ENCODE measurements at regions not wholly inside any gene's neighbourhood (a gene's known extent, or its start where the extent isn't known, plus 50 kb on each side); places are given as distances from the start of the nearest gene placed in this dataset.
"Not testable (repeated sequence)": the region's sequence is repeated elsewhere in the genome, so short reads cannot be mapped to it uniquely, and the experiment has no call there.

GRCh38 chr17:21774263-21774662, 81.9 kb downstream of the KCNJ18 start:
- Mint-ChIP-seq H3K4me1 (no peaks in the 10 kb centered on the region), H3K27me3 (ENCODE audit: low read depth in 3 of 3) (peaks cover 0 to 4% (median 0%) of the 10 kb centered on the region in 3 donors), H3K9me3 (peaks cover 0 to 5% (median 1%) of the 10 kb centered on the region in 6 donors), H3K27ac (no peak overlapping the region), H3K36me3 (no peaks in the 10 kb centered on the region), H3K4me3 (no peak overlapping the region)
- DNase-seq = no peak

DNA sequence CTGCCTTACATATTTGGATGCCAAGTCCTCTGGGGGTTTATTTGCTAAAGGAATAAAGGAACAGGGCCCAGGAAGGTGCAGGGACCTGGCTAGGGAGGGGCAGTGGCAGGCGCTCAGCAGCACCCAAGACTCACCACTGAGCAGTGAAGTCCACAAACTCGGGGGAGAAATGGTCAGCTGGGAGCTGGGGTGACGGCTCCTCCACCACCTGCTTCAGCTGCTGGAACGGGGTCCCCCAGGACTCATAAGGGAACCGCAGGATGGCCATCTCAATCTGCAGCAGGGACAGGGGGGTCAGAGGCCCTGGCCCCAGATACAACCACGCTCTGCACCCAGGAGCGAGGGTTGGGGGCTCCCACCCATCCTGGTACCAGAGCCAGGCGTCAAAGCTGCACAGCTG, 83.2 kb downstream of the KCNJ18 start:
- not testable (repeated sequence) for H3K27me3 Mint-ChIP-seq (ENCODE audit: low read depth in 3 of 3); DNase-seq; H3K4me3 Mint-ChIP-seq; H3K36me3 Mint-ChIP-seq; H3K27ac Mint-ChIP-seq; H3K9me3 Mint-ChIP-seq; H3K4me1 Mint-ChIP-seq

DNA sequence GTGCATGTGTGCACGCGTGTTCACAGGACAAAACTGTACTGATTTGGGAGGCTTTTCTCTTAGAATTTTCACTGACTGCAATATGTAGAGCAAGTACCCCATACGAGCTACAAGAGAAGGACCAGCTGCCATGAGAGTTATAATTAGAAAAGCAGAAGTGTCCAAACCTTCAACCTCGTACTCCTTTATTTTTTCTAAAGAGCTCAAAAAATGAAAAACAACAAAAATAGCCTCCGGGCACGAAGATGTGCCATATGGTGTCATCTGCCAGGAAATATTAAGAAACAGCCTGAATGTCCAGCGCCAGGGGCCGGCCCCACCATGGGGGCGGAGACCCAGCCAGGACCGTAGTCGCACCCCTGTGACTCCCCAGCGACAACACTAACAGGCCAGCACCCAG, 84.6 kb downstream of the KCNJ18 start:
- H3K9me3 Mint-ChIP-seq; H3K36me3 Mint-ChIP-seq; H3K4me1 Mint-ChIP-seq; H3K27ac Mint-ChIP-seq; H3K27me3 Mint-ChIP-seq (ENCODE audit: low read depth in 3 of 3); H3K4me3 Mint-ChIP-seq; DNase-seq: not testable (repeated sequence)

- DNase-seq; H3K4me3 Mint-ChIP-seq; H3K27ac Mint-ChIP-seq; H3K27me3 Mint-ChIP-seq (ENCODE audit: low read depth in 3 of 3); H3K36me3 Mint-ChIP-seq; H3K9me3 Mint-ChIP-seq; H3K4me1 Mint-ChIP-seq: not testable (repeated sequence)
These were observed 86.5 kb downstream of the KCNJ18 start for GRCh38 chr17:21778866-21779265.

DNA sequence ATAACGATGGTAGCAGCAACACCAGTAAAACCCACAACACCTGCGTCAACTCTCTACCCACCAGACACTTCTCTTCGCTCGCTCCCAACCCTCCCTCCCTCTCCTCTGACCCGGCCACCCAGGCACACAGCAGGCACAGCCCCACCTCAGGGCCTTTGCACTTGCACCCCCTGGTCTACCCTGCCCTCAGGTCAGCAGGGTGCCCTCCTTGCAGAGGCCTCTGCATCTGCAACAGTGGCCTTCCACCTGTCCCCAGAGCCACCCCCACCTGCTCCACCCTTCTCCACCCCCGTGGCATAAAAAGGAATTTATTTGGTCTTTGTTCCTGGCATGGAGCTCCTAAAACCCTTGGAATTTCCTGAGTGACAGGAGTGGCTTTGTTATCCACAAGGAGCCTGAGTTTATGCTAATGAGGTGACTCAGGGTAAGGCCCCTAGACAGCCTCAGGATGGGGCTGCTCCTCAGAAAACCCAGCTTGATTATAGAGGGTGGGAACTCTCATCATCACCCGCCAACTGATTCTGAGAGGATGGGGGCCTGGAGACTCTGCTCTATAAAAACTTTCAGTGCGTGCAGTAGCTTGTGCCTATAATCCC, 88.1 kb downstream of the KCNJ18 start:
- not testable (repeated sequence) for H3K36me3 Mint-ChIP-seq; H3K27ac Mint-ChIP-seq; DNase-seq; H3K4me1 Mint-ChIP-seq; H3K9me3 Mint-ChIP-seq; H3K27me3 Mint-ChIP-seq (ENCODE audit: low read depth in 3 of 3); H3K4me3 Mint-ChIP-seq

GRCh38 chr17:21780919-21781665, 88.8 kb downstream of the KCNJ18 start:
- DNase-seq; H3K36me3 Mint-ChIP-seq; H3K9me3 Mint-ChIP-seq; H3K27ac Mint-ChIP-seq; H3K4me3 Mint-ChIP-seq; H3K4me1 Mint-ChIP-seq; H3K27me3 Mint-ChIP-seq (ENCODE audit: low read depth in 3 of 3): not testable (repeated sequence)

DNA sequence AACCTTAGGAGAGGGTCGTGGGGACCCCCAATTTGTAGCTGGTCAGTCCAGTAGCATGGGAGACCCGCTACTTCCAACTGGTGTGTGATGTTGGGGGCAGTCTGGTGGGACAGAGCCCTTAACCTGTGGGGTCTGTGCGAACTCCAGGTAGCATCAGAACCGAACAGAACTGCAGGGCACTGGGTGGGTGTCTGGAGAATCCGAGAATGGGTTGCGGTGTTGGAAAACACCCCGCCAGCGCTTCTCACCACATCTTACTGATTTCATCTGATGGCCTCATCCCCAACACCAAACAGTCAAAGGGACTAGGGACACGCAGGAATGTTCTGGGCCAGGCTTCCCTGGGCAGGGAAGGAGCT, 89.3 kb downstream of the KCNJ18 start:
- H3K9me3 Mint-ChIP-seq; DNase-seq; H3K27ac Mint-ChIP-seq; H3K4me1 Mint-ChIP-seq; H3K36me3 Mint-ChIP-seq; H3K4me3 Mint-ChIP-seq; H3K27me3 Mint-ChIP-seq (ENCODE audit: low read depth in 3 of 3): not testable (repeated sequence)

- DNase-seq; H3K27ac Mint-ChIP-seq; H3K9me3 Mint-ChIP-seq; H3K4me1 Mint-ChIP-seq; H3K27me3 Mint-ChIP-seq (ENCODE audit: low read depth in 3 of 3); H3K4me3 Mint-ChIP-seq; H3K36me3 Mint-ChIP-seq: not testable (repeated sequence)
These were observed 89.8 kb downstream of the KCNJ18 start for GRCh38 chr17:21782107-21782506.

GRCh38 chr17:21782604-21783003, 90.3 kb downstream of the KCNJ18 start:
- H3K4me1 Mint-ChIP-seq; H3K36me3 Mint-ChIP-seq; H3K27ac Mint-ChIP-seq; H3K9me3 Mint-ChIP-seq; H3K27me3 Mint-ChIP-seq (ENCODE audit: low read depth in 3 of 3); DNase-seq; H3K4me3 Mint-ChIP-seq: not testable (repeated sequence)

DNA sequence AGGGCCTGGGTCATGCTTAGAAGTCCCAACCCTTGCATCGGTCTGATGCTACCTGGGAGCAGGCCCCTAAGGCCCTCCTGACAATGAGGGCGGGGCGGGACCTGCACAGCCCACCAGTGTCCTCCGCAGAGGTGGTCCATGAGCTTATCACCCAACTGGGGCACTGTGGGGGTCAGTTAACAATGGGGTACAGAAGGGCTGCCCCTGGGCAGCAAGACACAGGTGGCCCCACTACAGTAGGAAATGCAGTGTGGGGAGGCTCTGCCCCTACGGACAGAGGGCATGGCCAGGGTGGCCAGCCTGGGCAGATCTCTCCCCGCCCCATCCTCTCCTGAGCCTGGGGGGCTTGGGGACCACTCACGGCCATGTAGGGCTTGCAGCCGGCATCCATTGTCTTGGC, 90.7 kb downstream of the KCNJ18 start:
- not testable (repeated sequence) for H3K9me3 Mint-ChIP-seq

DNA sequence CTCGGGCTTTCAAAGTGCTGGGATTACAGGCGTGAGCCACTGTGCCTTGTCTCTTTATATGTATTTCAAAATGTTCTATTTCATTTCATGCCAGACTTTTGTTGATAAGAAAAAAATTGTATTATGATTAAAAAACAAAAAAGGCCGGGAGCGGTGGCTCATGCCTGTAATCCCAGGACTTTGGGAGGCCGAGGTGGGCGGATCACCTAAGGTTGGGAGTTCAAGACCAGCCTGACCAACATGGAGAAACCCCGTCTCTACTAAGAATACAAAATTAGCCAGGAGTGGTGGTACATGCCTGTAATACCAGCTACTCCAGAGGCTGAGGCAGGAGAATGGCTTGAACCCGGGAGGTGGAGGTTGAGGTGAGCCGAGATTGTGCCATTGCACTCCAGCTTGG, 121.9 kb downstream of the KCNJ18 start:
- not testable (repeated sequence) for H3K27ac Mint-ChIP-seq; H3K27me3 Mint-ChIP-seq (ENCODE audit: low read depth in 3 of 3); DNase-seq; H3K36me3 Mint-ChIP-seq; H3K4me1 Mint-ChIP-seq; H3K4me3 Mint-ChIP-seq
- peaks cover 0 to 20% (median 8%) of the 10 kb centered on the region in 6 donors for H3K9me3 Mint-ChIP-seq

More for the DNA sequence above, 90.7 kb downstream of the KCNJ18 start:
- not testable (repeated sequence) for H3K4me1 Mint-ChIP-seq; H3K4me3 Mint-ChIP-seq; DNase-seq; H3K27me3 Mint-ChIP-seq (ENCODE audit: low read depth in 3 of 3); H3K27ac Mint-ChIP-seq; H3K36me3 Mint-ChIP-seq

- no peak overlapping the region for H3K4me3 Mint-ChIP-seq
- DNase-seq = no peak
- no peaks in the 10 kb centered on the region for H3K27me3 Mint-ChIP-seq (ENCODE audit: low read depth in 3 of 3)
- H3K4me1 Mint-ChIP-seq = no peaks in the 10 kb centered on the region
- H3K27ac Mint-ChIP-seq = no peak overlapping the region
- no peaks in the 10 kb centered on the region for H3K36me3 Mint-ChIP-seq
- peaks cover 0 to 20% (median 8%) of the 10 kb centered on the region in 6 donors for H3K9me3 Mint-ChIP-seq
These were observed 122.5 kb downstream of the KCNJ18 start for GRCh38 chr17:21814776-21815175.

DNA sequence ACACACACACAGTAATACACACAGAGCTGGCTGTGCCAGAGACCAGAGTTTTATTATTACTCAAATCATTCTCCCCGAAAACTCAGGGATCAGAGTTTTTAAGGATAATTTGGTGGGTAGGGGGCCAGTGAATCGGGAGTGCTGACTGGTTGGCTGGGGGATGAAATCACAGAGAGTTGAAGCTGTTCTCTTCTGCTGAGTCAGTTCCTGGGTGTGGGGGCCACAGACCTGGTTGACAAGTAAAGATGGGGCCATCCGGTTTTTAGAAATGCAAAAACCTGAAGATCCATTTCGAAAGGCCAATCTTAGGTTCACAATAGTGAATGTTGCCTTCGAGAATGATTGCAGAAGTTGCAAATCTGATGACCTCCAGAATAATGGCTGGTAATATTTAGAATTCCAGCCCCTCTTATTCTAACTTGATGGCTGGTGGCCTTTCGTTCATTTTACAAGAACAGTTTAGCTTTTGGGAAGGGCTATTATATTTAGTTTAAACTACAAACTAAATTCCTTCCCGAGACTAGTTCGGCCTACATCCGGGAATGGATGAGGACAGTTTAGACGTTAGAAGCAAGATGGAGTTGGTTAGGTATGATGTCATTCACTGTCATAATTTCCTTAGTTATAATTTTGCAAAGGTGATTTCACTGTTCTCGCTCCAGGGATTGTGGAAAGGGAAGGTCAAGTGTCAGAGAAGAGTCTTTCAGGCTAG, 123.2 kb downstream of the KCNJ18 start:
- peaks cover 0 to 20% (median 8%) of the 10 kb centered on the region in 6 donors for H3K9me3 Mint-ChIP-seq
- H3K4me1 Mint-ChIP-seq = no peaks in the 10 kb centered on the region
- DNase-seq = no peak
- no peak overlapping the region for H3K4me3 Mint-ChIP-seq
- H3K27ac Mint-ChIP-seq = no peak overlapping the region
- no peaks in the 10 kb centered on the region for H3K36me3 Mint-ChIP-seq
- no peaks in the 10 kb centered on the region for H3K27me3 Mint-ChIP-seq (ENCODE audit: low read depth in 3 of 3)

- no peak for DNase-seq
- Mint-ChIP-seq H3K4me3 (no peak overlapping the region), H3K4me1 (no peaks in the 10 kb centered on the region), H3K27ac (no peak overlapping the region), H3K9me3 (peaks cover 0 to 20% (median 8%) of the 10 kb centered on the region in 6 donors), H3K27me3 (ENCODE audit: low read depth in 3 of 3) (no peaks in the 10 kb centered on the region), H3K36me3 (no peaks in the 10 kb centered on the region)
These were observed 124.6 kb downstream of the KCNJ18 start for GRCh38 chr17:21816592-21817567.

Measured in immature natural killer cell (primary cell).